ENCODE measurements at regions not wholly inside any gene's neighbourhood (a gene's known extent, or its start where the extent isn't known, plus 50 kb on each side); places are given as distances from the start of the nearest gene placed in this dataset.
"Not testable (repeated sequence)": the region's sequence is repeated elsewhere in the genome, so short reads cannot be mapped to it uniquely, and the experiment has no call there.

- TF ChIP-seq CTCF (IDR thresholded peaks at IDR 0.05), result no peak
- H3K4me3 ChIP-seq (ENCODE audit: low read depth, low read length), result no peak overlapping the region
Observed at GRCh38 chrX:92209936-92210335, 430.8 kb downstream of the PCDH11X start.

GRCh38 chrX:92213786-92214185 lies 434.6 kb downstream of the PCDH11X start:
- Histone ChIP-seq H3K4me1 (no peaks in the 10 kb centered on the region), H3K4me3 (ENCODE audit: low read depth, low read length) (no peak overlapping the region), H3K27me3 (ENCODE audit: control insufficient read depth, insufficient read depth, low read length) (no peaks in the 10 kb centered on the region), H3K36me3 (ENCODE audit: control insufficient read depth, insufficient read depth, low read length) (no peaks in the 10 kb centered on the region), H3K4me2 (ENCODE audit: low read length) (no peak overlapping the region), H3K79me2 (no peaks in the 10 kb centered on the region), H3K9me3 (ENCODE audit: control insufficient read depth, low read length) (no peaks in the 10 kb centered on the region), H3K9ac (no peak overlapping the region), H2AFZ (no peak overlapping the region), H3K27ac (no peak overlapping the region)
- TF ChIP-seq CTCF (IDR thresholded peaks at IDR 0.05), result no peak

More at GRCh38 chrX:92209936-92210335, 430.8 kb downstream of the PCDH11X start:
- H3K4me1 ChIP-seq, result no peaks in the 10 kb centered on the region
- no peak overlapping the region for H2AFZ ChIP-seq
- no peaks in the 10 kb centered on the region for H3K36me3 ChIP-seq (ENCODE audit: control insufficient read depth, insufficient read depth, low read length)
- H3K27ac ChIP-seq, result no peak overlapping the region
- H3K9me3 ChIP-seq (ENCODE audit: control insufficient read depth, low read length), result no peaks in the 10 kb centered on the region
- no peak overlapping the region for H3K9ac ChIP-seq
- no peak overlapping the region for H3K4me2 ChIP-seq (ENCODE audit: low read length)
- no peaks in the 10 kb centered on the region for H3K79me2 ChIP-seq
- H3K27me3 ChIP-seq (ENCODE audit: control insufficient read depth, insufficient read depth, low read length), result no peaks in the 10 kb centered on the region

GRCh38 chrX:92215011-92215410 lies 435.8 kb downstream of the PCDH11X start:
- not testable (repeated sequence) for H3K36me3 ChIP-seq (ENCODE audit: control insufficient read depth, insufficient read depth, low read length); H3K27ac ChIP-seq; H3K4me3 ChIP-seq (ENCODE audit: low read depth, low read length); H3K9me3 ChIP-seq (ENCODE audit: control insufficient read depth, low read length); H3K4me2 ChIP-seq (ENCODE audit: low read length); H3K27me3 ChIP-seq (ENCODE audit: control insufficient read depth, insufficient read depth, low read length); H3K9ac ChIP-seq; H3K4me1 ChIP-seq; H2AFZ ChIP-seq; H3K79me2 ChIP-seq

- TF ChIP-seq CTCF (IDR thresholded peaks at IDR 0.05), result no peak
- Histone ChIP-seq H3K9ac (no peak overlapping the region), H3K27me3 (ENCODE audit: control insufficient read depth, insufficient read depth, low read length) (no peaks in the 10 kb centered on the region)
Observed at GRCh38 chrX:92224406-92224805, 445.2 kb downstream of the PCDH11X start.

GRCh38 chrX:92230628-92231027 lies 451.5 kb downstream of the PCDH11X start:
- no peak overlapping the region for H3K4me2 ChIP-seq (ENCODE audit: low read length)
- no peak overlapping the region for H3K9ac ChIP-seq
- TF ChIP-seq CTCF (IDR thresholded peaks at IDR 0.05), result no peak
- no peaks in the 10 kb centered on the region for H3K9me3 ChIP-seq (ENCODE audit: control insufficient read depth, low read length)
- no peaks in the 10 kb centered on the region for H3K27me3 ChIP-seq (ENCODE audit: control insufficient read depth, insufficient read depth, low read length)
- H2AFZ ChIP-seq, result no peak overlapping the region
- H3K4me1 ChIP-seq, result no peaks in the 10 kb centered on the region
- H3K27ac ChIP-seq, result no peak overlapping the region
- H3K4me3 ChIP-seq (ENCODE audit: low read depth, low read length), result no peak overlapping the region
- H3K79me2 ChIP-seq, result no peaks in the 10 kb centered on the region
- H3K36me3 ChIP-seq (ENCODE audit: control insufficient read depth, insufficient read depth, low read length), result no peaks in the 10 kb centered on the region

More at GRCh38 chrX:92224406-92224805, 445.2 kb downstream of the PCDH11X start:
- no peaks in the 10 kb centered on the region for H3K9me3 ChIP-seq (ENCODE audit: control insufficient read depth, low read length)
- no peak overlapping the region for H2AFZ ChIP-seq
- no peaks in the 10 kb centered on the region for H3K36me3 ChIP-seq (ENCODE audit: control insufficient read depth, insufficient read depth, low read length)
- H3K79me2 ChIP-seq, result no peaks in the 10 kb centered on the region
- no peak overlapping the region for H3K4me3 ChIP-seq (ENCODE audit: low read depth, low read length)
- H3K27ac ChIP-seq, result no peak overlapping the region
- no peaks in the 10 kb centered on the region for H3K4me1 ChIP-seq
- H3K4me2 ChIP-seq (ENCODE audit: low read length), result no peak overlapping the region
